ENCODE measurements at regions not wholly inside any gene's neighbourhood (a gene's known extent, or its start where the extent isn't known, plus 50 kb on each side); places are given as distances from the start of the nearest gene placed in this dataset.
"Not testable (repeated sequence)": the region's sequence is repeated elsewhere in the genome, so short reads cannot be mapped to it uniquely, and the experiment has no call there.

- Mint-ChIP-seq H3K9me3 (peaks cover 9% of the 10 kb centered on the region), H3K27ac (no peak overlapping the region), H3K36me3 (no peaks in the 10 kb centered on the region), H3K4me1 (no peaks in the 10 kb centered on the region), H3K4me3 (no peak overlapping the region), H3K27me3 (no peaks in the 10 kb centered on the region)
- no peak for ATAC-seq (ENCODE audit: low read depth)
- DNase-seq (ENCODE audit: low spot score in 2 of 2): no peak
Observed at GRCh38 chr20:22966787-22967464, 68.2 kb upstream of the SSTR4 start.

DNA sequence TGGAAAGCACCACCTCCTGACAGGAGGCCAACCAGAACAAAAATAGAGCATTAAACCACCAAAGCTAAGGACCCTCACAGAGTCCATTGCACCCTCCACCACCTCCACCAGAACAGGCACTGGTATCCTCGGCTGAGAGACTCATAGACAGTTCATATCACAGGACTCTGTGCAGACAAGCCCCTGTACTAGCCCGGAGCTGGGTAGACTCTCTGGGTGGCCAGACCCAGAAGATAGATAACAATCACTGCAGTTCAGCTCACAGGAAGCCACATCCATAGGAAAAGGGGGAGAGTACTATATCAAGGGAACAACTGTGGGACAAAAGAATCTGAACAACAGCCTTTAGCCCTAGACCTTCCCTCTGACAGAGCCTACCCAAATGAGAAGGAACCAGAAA lies 67.4 kb upstream of the SSTR4 start:
- H3K36me3 Mint-ChIP-seq: not testable (repeated sequence)

GRCh38 chr20:22969031-22969430 lies 66.1 kb upstream of the SSTR4 start:
- not testable (repeated sequence) for H3K36me3 Mint-ChIP-seq; H3K4me3 Mint-ChIP-seq; H3K9me3 Mint-ChIP-seq; ATAC-seq (ENCODE audit: low read depth); H3K27ac Mint-ChIP-seq; DNase-seq (ENCODE audit: low spot score in 2 of 2); H3K27me3 Mint-ChIP-seq; H3K4me1 Mint-ChIP-seq

More for the DNA sequence above, 67.4 kb upstream of the SSTR4 start:
- H3K27me3 Mint-ChIP-seq; H3K9me3 Mint-ChIP-seq; H3K4me3 Mint-ChIP-seq; H3K4me1 Mint-ChIP-seq; DNase-seq (ENCODE audit: low spot score in 2 of 2); ATAC-seq (ENCODE audit: low read depth); H3K27ac Mint-ChIP-seq: not testable (repeated sequence)

- not testable (repeated sequence) for H3K4me3 Mint-ChIP-seq; ATAC-seq (ENCODE audit: low read depth); H3K27me3 Mint-ChIP-seq; DNase-seq (ENCODE audit: low spot score in 2 of 2); H3K9me3 Mint-ChIP-seq; H3K4me1 Mint-ChIP-seq; H3K36me3 Mint-ChIP-seq; H3K27ac Mint-ChIP-seq
Observed at GRCh38 chr20:22971077-22971476, 64.0 kb upstream of the SSTR4 start.

- no peak overlapping the region for H3K4me3 Mint-ChIP-seq
- ATAC-seq (ENCODE audit: low read depth) (no peak), DNase-seq (ENCODE audit: low spot score in 2 of 2) (no peak)
- H3K4me1 Mint-ChIP-seq: no peaks in the 10 kb centered on the region
- H3K27me3 Mint-ChIP-seq: no peaks in the 10 kb centered on the region
- H3K36me3 Mint-ChIP-seq: no peaks in the 10 kb centered on the region
- H3K9me3 Mint-ChIP-seq: peaks cover 3% of the 10 kb centered on the region
- H3K27ac Mint-ChIP-seq: no peak overlapping the region
Observed at GRCh38 chr20:22974354-22974753, 60.8 kb upstream of the SSTR4 start.

- Mint-ChIP-seq H3K27ac (no peak overlapping the region), H3K9me3 (peaks cover 3% of the 10 kb centered on the region), H3K27me3 (no peaks in the 10 kb centered on the region), H3K36me3 (no peaks in the 10 kb centered on the region), H3K4me3 (no peak overlapping the region), H3K4me1 (no peaks in the 10 kb centered on the region)
- no peak for ATAC-seq (ENCODE audit: low read depth)
- DNase-seq (ENCODE audit: low spot score in 2 of 2): no peak
Observed at GRCh38 chr20:22977047-22977785, 57.9 kb upstream of the SSTR4 start.

DNA sequence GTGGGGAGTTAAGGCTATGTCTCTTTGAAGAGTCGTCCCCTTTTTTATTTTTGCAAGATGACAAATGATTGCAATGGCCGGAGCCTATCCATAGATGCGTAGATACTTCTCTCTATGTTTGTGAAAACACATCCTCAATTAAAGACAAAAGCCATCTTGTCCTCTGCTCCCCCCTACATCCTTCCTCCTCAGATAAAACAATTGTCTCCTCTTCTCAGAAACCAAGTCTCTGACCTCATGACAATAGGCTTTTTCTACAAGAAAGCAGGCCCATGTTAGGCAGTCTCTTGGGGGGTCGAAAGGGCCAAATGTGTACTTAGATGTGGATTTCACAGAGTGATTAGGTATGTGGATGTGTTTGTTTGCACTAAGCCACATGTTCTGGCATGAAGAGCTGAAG lies 51.1 kb upstream of the SSTR4 start:
- DNase-seq (ENCODE audit: low spot score in 2 of 2) (no peak), ATAC-seq (ENCODE audit: low read depth) (no peak)
- H3K36me3 Mint-ChIP-seq: no peaks in the 10 kb centered on the region
- no peak overlapping the region for H3K27ac Mint-ChIP-seq
- H3K4me1 Mint-ChIP-seq: no peaks in the 10 kb centered on the region
- no peaks in the 10 kb centered on the region for H3K27me3 Mint-ChIP-seq
- peaks cover 3% of the 10 kb centered on the region for H3K9me3 Mint-ChIP-seq
- H3K4me3 Mint-ChIP-seq: no peak overlapping the region

DNA sequence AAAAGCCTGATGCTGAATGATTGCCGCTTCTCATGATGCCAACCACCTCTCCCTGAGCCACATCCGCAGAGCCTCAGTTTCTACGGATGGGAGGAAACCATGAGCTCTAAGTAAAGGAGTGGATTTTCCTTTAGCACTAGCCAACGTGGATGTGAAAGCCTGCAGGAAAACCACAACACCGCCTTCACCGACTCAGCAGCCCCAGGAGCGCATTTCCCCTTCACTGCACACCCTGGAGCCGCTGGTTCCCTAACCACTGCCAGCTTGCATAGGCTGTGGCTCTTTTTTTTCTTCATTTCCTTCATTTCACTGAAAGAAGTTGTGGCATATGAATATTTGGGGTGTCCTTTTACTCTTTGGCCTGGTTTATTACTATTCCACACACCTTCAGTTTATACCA lies 50.5 kb upstream of the SSTR4 start:
- H3K4me3 Mint-ChIP-seq: no peak overlapping the region
- ATAC-seq (ENCODE audit: low read depth) (no peak), DNase-seq (ENCODE audit: low spot score in 2 of 2) (no peak)
- no peaks in the 10 kb centered on the region for H3K36me3 Mint-ChIP-seq
- no peaks in the 10 kb centered on the region for H3K4me1 Mint-ChIP-seq
- H3K27me3 Mint-ChIP-seq: no peaks in the 10 kb centered on the region
- H3K27ac Mint-ChIP-seq: no peak overlapping the region
- H3K9me3 Mint-ChIP-seq: peaks cover 3% of the 10 kb centered on the region

DNA sequence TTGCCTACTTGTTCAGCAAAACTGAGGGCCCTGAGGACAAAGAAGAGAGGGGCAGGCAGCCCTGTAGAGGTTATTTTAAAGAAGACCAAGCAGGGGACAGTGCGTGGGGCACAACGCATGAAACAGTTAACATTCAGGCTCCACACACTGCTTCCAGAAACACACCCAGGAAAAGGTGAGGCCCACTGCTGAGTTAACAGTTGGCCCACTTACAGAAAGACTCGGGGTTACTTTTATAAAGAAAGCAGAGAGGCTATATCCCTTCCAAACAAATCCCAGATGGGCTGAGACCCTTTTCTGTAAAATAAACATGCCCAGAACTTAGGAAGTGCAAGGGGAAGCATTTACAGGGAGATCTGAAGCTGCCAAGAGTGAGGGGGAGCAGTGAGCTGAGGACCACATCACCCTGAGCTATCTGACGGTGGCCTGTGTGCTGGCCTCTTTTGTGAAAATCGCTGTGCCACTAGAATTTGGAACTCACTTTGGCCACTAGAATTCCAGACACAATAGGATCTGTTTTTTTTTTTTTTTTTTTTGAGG lies 49.8 kb upstream of the SSTR4 start:
- ATAC-seq (ENCODE audit: low read depth): no peak
- no peaks in the 10 kb centered on the region for H3K27me3 Mint-ChIP-seq
- DNase-seq (ENCODE audit: low spot score in 2 of 2): no peak
- H3K4me3 Mint-ChIP-seq: no peak overlapping the region
- no peak overlapping the region for H3K27ac Mint-ChIP-seq
- peaks cover 3% of the 10 kb centered on the region for H3K9me3 Mint-ChIP-seq
- no peaks in the 10 kb centered on the region for H3K4me1 Mint-ChIP-seq
- no peaks in the 10 kb centered on the region for H3K36me3 Mint-ChIP-seq
